HPDE6-E6E7 (cell line): ENCODE measurements at regions not wholly inside any gene's neighbourhood (a gene's known extent, or its start where the extent isn't known, plus 50 kb on each side); places are given as distances from the start of the nearest gene placed in this dataset.
A peak's percentile ranks its signal among the peaks of the same experiment; 100 is the strongest.

ENCODE experiments used
- DNase-seq: peaks from one replicate; pipeline ENCODE4 v3.0.0; 2011; ENCODE audit warnings: missing footprints; ENCODE audit errors: extremely low spot score

DNA sequence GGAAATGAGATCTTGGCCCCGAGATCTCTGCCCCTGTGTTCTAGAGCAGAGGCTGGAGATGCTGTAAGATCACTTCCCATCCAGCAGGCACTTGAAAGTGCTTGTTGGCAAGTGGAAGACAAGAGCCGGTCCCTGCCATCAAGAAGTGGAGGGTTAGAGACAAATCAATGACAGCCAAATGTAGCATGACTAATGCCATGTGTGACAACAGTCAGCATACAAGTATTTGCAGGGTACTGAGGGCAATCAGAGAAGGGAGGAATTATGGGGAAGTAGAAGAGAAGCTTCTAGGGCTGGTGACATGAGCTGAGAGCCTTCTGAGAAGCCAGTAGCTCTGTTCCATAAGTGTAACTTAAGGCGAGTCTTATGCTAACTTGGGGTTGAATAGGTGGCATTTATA, 58.6 kb downstream of the TMEM17 start:
- no peak for DNase-seq

DNA sequence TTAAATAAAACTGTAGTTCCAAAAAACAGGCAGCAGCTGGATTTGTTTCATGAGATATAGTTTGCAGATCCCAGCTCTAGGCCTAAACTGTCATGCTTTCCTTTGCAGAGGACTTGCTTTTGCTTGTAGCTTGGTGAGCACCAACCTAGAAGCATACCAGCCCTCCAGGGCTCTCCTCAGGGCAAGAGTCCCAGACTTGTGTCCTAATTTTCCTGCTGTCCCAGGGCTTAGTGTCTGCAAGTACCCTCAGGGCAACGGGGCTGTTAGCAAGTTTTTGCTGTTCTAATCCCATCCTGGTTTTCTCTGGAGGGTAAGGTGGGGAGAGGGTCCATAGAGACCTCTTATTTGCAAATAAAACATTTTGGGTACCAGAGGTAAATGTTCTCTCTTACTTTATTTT, 59.5 kb downstream of the TMEM17 start:
- no peak for DNase-seq

DNA sequence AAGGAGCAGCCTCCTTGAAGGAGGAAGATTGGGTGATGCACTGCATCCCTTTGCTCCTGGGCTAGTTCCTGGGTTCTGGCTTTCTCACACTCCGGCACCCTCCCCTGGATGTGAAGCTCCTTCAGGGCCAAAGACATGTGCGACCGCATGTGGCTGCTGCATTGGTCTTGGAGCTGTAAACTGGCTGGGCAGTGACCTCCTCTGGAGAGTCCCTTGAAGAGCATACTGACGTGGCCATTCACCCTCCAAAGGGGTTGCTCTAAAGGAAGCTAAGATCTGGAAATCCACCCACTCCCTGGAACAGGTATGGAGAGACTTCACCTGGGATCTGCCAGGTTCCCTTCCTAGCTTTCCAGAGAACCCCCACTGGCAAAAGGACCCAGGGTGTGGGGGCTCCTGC, 62.1 kb downstream of the TMEM17 start:
- no peak for DNase-seq

DNA sequence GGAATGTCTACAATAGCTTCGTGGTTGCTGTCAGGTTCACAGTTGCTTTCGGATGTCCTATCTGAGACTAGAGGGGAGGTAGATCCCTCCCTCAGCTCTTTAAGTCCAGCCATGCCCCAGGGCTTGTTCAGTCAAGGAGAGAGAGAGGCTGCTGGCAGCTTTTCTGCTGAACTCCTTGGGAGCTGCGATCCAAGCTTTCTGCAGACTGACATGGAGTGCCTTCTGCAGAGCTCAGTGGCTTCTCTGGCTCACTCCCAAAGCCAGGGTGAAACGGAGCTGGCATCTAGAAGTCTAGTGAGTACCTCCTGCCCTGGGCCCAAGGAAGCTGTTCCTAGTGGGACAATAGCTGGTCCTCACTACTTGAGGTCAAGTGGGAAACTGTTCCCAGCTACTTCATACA, 62.5 kb downstream of the TMEM17 start:
- no peak for DNase-seq

DNA sequence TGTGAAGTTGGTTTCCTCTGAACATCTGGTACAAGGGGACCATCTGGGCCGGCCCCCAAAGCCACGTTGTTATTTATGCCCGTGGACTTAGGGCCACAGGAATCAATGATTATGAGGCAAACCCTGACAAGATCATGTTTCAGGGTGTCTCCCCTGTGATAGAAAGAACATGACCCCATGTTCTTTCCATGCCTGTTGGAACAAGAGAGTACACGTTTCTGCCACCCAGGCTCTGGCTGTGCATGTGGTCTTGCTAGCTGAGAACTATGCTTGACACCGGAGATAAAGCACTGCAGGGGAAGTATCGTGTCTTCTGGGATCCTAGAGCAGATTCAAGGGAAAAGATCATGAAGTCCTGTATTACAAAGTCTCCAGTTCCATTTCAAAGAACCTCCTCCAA, 64.2 kb downstream of the TMEM17 start:
- no peak for DNase-seq

DNA sequence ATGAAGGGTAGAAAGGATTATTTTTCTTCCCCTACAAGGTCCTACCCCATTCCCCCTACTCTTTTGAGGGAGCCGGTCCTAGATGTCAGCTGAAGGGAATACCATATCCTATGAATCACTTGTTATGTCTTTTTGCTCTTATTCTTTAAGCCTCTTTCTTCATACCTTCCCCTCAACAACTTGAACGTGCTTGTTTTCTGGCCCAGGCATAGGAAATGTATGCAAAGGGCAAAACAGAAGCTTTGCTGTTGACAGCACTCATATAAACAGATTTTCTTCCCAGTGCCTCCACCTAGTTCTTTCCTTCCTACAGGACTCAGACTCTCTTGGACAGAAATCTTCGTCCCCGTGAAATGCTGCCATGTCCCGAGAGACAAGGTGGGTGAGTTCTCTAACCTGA, 64.6 kb downstream of the TMEM17 start:
- DNase-seq = no peak

DNA sequence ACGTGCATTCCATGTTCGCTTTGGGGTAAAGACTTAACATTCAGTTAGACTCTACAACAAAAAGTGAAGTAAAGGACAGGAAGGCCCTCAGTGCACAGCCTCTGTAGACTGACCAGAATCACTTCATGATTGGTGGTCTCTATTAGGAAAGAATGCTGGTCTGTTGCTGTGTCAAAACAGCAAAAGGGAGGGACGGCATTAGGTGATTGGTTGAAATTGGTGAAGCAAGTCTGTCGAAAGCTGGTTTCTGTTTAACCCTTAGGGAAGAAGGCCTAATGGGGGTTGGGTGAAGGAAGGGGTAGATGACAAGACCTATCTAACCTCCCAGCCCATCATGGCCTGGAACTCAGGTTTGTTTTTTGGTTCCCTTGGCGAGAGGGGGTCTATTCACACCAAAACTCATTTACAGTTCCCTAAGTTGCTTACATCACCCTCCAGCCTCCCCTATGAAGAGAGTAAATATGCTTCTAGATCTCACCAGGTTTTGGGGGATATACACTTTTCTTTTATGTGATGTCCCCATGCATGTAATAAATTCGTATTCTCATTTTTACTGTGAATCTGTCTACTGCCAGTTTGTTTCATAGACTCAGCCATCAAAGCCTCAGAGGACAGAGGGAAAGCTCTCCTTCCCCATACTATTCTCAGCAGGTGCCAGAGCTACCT, 65.6 kb downstream of the TMEM17 start:
- no peak for DNase-seq

DNA sequence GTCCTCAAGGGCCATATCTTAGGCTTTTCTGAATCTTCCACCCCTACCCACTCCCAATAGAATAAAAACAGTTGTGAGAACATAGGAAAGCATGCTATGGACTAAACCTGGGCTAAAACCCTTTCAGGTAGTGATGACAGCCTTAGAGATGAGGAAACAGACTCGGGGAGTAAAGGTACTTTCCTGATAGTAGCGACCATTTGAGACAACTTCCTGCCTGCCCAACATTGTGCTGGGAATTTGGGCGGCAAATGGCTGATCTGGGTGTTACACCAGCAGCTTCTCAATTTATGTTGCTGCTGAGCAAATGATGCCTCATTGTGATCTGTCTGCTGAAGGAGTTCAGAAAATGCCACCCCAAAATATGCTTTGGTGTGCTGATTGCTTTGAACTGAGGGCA, 66.6 kb downstream of the TMEM17 start:
- DNase-seq = no peak

DNA sequence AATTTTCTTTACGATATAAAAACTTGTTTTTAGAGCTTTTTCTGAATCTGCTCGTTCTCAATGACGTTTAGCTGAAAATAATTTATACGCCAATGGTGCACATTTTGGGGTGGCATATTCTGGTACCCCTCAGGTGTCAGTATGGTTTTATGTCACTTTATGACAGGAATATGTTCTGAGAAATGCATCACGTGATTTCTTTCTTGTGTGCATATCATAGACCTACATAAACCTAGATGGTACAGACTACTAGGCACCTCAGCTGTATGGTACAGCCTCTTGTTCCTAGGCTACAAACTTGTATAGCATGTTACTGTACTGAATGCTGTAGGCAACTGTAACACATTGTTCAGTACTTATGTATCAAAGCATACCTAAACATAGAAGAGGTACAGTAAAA, 68.2 kb downstream of the TMEM17 start:
- DNase-seq = no peak

DNA sequence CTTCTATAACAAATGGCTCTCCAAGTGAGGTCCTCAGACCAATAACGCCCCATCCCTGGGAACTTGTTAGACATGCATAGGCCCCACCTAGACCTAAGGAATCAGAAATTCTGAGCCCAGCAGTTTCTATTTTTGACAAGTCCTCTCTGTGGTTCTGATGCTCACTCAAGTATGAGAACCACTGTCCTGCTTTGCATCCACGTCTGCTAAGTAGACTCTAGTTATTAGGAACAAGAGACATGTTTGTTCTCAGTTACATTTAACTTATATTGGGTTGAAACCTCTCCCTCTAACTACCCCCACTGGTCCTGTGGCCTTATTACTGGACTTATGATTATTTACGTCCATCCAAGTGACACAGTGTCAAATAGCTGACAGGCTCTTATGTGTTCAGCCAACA, 70.3 kb downstream of the TMEM17 start:
- no peak for DNase-seq

DNA sequence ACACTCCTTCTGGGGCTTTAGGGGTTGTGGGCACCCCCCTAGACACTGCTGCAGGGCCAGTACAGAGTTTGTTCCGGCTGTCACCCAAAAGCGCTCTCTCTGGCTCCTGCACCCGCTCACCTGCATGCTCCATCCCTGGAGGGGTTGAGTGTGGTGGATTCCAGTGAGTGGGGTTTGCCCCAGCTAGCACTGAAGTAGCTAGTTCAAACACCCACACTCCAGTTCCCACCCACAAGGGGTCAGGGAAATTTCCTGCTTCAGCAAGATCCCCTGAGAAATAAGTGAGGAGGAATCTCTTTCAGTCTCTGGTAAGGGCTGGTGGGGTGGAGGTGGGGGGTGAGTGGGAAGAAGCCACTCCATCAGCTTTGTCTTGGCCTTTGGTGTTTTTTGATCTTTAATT, 73.6 kb downstream of the TMEM17 start:
- no peak for DNase-seq

DNA sequence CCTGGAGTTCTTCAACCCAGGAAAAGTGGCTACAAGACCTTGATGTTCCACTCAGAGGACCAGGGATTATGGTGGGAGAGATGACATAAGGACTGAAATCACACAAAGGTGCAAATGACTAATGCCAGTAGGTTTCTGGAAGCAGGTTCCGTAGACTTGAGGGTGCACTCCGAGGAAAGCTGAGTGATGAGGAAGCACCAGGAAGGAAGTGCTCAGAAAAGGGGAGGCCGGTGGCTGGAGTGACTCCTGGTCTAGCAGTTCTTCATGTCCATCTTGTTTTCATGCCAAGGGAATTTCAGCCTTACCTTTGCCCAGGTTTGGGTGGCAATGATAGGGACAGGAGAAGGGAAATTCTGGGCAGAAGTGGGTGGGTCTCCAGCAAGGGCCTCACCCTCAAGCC, 74.5 kb downstream of the TMEM17 start:
- no peak for DNase-seq

DNA sequence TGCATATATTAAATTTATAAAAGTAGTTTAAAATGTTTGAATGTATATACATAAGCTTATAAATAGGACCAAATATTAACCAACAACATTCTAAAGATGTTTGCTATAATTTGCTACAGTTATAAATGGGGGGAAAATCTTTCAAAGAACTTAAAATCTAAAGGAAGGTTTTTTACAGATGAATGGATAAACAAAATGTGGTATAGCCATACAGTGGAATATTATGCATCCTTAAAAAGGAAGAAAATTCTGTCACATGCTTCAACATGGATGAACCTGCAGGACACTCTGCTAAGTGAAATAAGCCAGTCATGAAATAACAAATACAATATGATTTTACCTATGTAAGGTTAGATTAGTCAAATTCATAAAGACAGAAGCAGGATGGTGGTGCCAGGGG, 75.8 kb downstream of the TMEM17 start:
- DNase-seq = no peak

DNA sequence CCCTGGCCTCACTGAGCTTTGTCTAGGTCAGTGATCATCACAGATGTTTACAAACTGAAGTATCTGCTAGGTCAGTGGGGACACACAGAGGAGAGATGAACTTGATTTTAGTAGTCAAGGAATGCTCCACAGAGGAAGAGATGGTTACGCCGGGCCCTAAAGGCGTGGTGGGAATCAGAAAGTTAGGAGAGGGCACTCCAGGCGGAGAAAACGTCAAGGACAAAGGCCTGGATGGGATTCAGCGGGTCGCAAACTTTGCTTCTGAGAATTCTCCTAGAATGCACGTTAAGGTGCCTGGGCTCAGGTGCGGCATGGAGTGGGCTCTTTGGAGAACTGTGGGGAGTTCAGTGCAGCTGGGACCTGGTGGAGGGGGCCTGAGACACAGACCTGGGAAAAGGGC, 78.8 kb downstream of the TMEM17 start:
- DNase-seq = no peak

DNA sequence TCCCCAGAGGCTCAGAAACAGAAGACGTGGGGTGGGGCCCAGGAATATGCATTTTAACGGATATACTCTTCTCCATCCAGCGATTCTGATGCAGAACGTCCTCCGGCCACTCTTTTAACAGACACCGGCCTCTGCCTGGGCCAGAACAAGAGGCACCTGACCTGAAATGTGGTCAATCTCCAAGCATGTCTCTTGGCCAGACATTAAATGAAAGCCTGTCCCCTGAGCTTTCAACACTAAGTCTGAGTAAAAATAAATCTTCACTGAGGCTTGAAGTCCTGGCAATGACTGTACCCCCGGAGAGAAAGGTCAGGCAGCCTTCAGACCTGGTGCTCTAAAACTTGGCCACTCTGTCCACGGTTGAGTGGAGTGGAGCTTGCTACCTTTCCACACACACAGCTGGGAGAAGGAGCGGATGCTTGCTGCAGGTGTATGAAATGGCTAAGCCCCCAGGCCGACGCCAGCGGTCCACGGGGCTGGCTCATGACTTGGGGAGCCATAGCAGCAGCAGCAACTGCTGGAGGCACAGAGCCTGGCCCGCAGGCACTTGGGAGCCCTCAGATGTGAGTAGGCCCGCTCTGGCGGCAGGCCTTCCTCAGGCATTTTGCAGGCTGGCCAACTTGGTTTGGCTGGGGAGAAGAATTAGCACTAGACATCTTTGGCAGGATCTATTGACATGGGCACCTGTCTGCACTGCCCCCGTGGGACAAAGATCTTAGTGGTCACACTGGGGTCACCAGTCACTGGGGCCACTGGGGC, 79.7 kb downstream of the TMEM17 start:
- DNase-seq = no peak

DNA sequence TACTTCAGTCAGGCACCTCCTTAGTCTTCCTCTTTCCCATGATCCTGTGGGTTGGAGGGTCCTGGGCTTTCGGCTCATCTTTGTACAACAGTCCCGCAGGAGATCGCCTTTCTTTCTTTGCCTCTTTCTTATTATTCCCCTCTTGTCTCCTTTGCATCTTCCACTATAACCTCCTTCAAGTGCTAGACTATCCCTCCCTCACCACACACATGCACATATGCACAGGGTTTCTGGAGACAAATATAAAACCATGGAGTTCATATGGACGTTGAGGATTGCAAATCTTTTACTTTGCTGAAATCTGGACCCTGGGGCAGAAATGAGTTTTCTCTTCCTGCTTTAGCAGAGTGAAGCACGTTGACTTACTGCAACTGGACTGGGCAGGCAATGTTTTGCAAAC, 80.3 kb downstream of the TMEM17 start:
- DNase-seq = no peak

DNA sequence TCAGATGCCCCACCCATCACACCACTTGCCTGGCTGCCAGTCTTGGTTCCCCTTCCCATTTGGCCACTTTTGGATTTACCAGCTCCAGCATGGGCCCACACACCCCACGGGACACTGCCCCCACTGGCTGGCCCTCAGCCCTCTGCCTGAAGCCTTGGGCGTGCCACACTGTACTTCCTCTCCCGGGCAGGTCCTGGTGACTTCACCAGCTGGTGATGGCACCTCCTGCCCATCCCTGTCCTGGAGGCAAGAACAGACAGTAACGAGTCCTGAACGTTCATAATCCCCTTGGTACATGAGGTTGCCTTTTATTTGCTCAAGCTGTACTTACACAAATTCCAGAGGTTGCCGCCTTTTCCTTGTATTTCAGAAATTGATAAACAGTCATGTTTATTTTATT, 81.1 kb downstream of the TMEM17 start:
- peak; percentile 34 for DNase-seq

DNA sequence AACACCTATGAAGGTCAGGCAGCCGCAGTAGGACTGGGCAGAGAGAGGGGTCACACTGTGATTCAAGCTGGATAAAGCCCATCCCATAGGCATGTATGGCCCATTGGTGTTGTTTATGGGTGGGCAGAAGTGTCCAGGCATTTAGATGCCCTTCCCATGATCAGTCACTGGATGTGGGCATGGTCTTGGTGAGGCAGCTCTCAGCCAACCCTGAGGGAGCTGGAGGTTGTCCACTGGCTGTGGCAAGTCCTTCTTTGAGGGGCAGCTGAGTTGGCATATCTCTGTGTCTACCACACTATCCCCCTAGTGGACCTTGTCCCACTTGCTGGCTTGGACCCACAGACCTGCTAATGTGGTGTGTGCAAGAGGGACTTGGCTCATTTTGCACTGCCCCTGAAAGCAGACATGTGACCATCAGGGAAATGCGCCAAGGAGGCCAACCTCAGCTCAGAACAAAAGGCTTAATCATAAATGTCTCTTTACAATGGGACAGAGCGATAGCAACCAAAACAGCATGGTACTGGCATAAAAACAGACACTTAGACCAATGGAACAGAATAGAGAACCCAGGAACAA, 82.0 kb downstream of the TMEM17 start:
- no peak for DNase-seq

DNA sequence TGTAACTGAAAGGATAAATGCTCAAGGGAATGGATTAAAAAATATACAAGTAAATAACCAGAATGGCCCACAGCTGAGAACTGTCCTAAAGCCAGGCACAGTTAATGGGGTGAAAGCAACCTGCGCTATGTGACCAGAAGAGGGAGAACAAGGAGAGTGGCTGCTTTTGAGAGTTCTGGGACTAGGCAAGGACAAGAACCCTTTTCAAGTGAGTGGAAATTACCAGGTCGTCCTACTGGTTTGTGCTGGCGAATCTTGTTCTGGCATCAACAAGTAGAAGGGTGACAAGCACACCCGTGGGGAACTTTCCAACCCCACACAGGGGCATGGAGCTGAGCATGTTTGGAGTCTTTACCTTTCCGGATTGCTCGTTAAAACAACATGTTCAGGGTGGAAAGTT, 82.8 kb downstream of the TMEM17 start:
- DNase-seq = no peak

DNA sequence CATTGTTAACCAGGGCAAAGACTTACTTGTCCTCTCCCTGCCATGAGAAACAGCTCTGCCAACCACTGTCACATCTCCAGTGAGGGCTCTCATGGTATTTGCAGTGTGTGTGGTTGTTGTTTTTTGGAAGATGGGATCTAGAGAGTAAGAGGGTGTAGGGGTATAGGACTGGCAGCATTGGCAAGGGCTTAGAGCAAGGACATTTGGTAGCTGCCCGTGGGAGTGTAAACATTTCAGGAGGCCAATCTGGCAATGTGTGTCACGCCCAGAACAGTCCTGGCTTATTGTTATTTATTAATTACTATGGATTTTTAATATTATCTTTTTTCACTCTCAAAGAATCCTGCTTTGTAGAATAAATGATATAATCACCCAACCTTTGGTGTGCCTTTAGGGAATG, 90.5 kb downstream of the TMEM17 start:
- DNase-seq = no peak

DNA sequence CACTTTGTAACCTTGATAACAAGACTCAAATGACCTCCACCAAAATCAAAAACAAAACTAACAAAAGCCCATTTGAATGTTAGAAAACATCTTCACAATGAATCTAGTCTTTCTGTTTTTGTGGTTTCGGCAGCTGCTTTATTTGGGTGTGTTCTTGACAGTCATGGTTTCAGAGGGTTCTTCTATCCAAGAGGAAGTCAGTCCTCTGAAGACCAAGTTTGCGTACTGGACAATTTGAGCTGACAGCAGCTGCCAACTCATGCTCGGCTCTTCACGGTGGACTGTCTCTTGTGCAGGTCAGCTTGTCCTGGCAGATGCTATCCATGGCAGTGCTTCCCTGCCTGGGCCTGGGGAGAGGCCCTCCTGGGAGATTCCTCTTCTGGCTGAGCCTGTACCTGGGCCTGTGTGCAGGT, 91.0 kb downstream of the TMEM17 start:
- no peak for DNase-seq

DNA sequence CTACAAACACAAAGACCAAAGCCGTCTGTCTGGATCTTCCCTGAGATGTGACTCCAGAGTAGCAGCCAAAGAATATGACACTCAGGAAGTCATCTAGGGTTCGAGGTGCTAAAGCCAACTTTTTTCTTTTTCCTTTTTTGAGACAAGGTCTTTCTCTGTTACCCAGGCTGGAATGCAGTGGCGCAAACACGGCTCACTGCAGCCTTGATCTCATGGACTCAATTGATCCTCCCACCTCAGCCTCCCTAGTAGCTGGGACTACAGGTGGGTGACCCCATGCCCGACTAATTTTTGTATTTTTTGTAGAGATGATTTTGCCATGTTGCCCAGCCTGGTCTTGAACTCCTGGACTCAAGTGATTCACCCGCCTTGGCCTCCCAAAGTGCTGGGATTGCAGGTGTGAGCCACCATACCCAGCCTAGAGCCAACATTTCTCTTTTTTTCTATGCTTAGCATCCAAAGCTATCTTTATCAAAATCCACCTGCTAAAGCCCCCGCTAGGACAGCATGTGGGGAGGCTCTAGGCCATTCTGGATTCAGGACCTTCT, 92.8 kb downstream of the TMEM17 start:
- DNase-seq = no peak

DNA sequence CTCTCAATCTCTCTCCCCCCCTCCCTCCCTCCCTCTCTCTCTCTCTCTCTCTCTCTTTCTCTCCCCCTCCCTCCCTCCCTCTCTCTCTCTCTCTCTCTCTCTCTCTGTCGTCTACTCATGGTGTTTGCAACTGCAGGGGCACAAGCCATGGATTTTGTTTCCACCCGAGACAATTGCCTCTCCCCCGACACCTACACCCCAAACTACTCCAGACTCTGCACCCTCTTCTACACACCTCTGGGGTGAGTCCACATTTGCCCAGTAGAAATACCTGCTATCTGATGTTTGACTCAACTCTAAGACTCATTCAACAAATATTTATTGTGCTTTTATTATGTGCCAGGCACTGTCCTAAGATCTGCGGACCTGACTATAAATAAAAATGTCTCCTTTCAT, 93.7 kb downstream of the TMEM17 start:
- no peak for DNase-seq
